ENCODE measurements at regions not wholly inside any gene's neighbourhood (a gene's known extent, or its start where the extent isn't known, plus 50 kb on each side); places are given as distances from the start of the nearest gene placed in this dataset.

- TF ChIP-seq POLR2A (IDR thresholded peaks at IDR 0.05) (no peak), CTCF (IDR thresholded peaks at IDR 0.05 in 8 of 11, conservative IDR thresholded peaks at IDR 0.05 in 3 of 11) (no peak), POLR2AphosphoS5 (IDR thresholded peaks at IDR 0.05) (no peak)
Measured at GRCh38 chr12:91636721-91637120, 454.1 kb upstream of the DCN start.
